Mesodermal cell (in vitro differentiated cells): ENCODE measurements at regions not wholly inside any gene's neighbourhood (a gene's known extent, or its start where the extent isn't known, plus 50 kb on each side); places are given as distances from the start of the nearest gene placed in this dataset.

Experiments used
- H3K27ac ChIP-seq: 2 replicates; pipeline ENCODE4 v1.7.0; 2013; ENCODE audit warnings: mild to moderate bottlenecking, low read depth, low read length, moderate library complexity; ENCODE audit not compliant: severe bottlenecking
- H3K36me3 ChIP-seq: 2 replicates; pipeline ENCODE4 v1.7.1; 2013; ENCODE audit warnings: mild to moderate bottlenecking, low read length, moderate library complexity; ENCODE audit not compliant: control insufficient read depth, insufficient read depth
- H3K4me1 ChIP-seq: one replicate; pipeline ENCODE4 v1.7.1; 2013; ENCODE audit warnings: mild to moderate bottlenecking, low read length; ENCODE audit not compliant: insufficient read depth, control insufficient read depth, poor library complexity, severe bottlenecking
- H3K4me3 ChIP-seq: 2 replicates; pipeline ENCODE4 v1.7.0; 2013; ENCODE audit warnings: low read length, control low read depth, mild to moderate bottlenecking; ENCODE audit not compliant: insufficient read depth, poor library complexity, severe bottlenecking; ENCODE audit errors: extremely low read depth
- H3K9me3 ChIP-seq: 2 replicates; pipeline ENCODE4 v1.7.1; 2013; ENCODE audit warnings: mild to moderate bottlenecking, low read length, moderate library complexity; ENCODE audit not compliant: control insufficient read depth
- WGBS, 2 experiments: methylation state at CpG; one replicate each; pipeline ENCODE4 v1.1.5; 2013; ENCODE audit warnings: missing lambda C conversion rate in 2 of 2; ENCODE audit not compliant: insufficient coverage in 2 of 2; 5-methylcytosine and 5-hydroxymethylcytosine counted together

DNA sequence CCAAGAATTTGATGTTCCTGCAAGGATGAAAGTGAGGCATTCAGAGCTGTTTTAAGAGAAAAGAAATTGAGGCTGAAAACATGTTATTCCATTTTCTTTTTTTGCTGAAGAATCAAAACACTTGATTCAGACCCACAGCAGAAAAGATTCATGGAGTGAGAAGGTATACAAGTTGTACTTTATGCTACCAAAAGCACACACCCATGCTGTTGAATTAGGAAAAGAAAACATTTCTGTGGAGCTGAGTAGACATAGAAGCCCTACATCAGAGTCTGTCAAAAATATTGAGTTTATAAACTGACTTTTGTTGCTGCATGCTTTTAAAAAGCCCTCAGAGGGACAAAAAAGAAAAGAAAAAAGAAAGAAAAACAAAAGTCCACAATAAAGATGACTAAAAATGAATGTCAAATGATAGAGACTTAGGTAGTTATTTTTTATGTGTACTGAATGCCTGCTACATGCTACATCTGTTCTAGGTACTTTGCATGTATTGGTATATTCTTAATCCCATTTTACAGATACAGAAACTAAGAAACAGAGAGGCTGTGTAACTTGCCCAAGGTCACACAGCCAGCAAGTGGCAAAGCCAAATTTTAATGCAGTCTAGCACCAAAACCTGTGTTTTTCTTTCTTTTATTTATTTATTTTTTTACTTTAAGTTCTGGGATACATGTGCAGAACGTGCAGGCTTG is 71.7 kb upstream of the PALS2 start:
- Histone ChIP-seq H3K4me3 (no peak overlapping the region), H3K4me1 (no peaks in the 10 kb centered on the region), H3K27ac (no peak overlapping the region), H3K9me3 (no peaks in the 10 kb centered on the region), H3K36me3 (no peaks in the 10 kb centered on the region)
- WGBS, 2 experiments, result no CpG with 5 or more reads among the region's 1 CpG

DNA sequence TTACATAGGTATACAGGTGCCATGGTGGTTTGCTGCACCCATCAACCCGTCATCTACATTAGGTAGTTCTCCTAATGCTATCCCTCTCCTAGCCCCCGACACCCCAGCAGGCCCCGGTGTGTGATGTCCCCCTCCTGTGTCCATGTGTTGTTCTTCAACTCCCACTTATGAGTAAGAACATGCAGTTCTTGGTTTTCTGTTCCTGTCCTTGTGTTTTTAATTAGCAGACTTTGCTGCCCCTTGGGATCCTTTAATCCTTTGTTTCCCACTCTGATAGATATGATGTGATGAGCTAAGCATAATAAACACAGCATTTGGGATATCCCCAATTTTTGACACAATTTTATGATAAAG is 71.1 kb upstream of the PALS2 start:
- 92 to 100% methylated on average over 1 to 2 of the region's 3 CpGs for whole genome bisulfite sequencing, 2 experiments
- H3K9me3 ChIP-seq, result no peaks in the 10 kb centered on the region
- H3K4me1 ChIP-seq, result no peaks in the 10 kb centered on the region
- no peak overlapping the region for H3K4me3 ChIP-seq
- H3K27ac ChIP-seq, result no peak overlapping the region
- H3K36me3 ChIP-seq, result no peaks in the 10 kb centered on the region

DNA sequence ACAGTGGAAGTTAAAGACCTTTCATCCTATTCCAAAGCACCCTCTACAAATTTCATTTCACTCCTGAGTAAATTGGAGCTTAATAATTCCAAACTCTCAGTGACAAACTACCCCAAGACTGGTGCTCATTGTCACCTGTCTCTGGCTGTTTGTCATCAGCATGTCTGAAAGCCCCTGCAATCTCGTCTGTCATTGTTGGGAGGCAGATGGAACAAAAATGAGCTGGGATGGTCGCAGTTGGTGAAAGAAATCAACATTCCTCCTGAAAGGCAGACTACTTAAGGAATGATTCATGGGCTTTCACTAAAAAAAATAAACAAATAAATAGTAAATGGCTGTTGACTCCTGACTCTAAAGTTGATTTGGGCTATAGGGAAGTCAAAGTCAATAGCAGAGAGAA is 69.7 kb upstream of the PALS2 start:
- no peak overlapping the region for H3K4me3 ChIP-seq
- H3K4me1 ChIP-seq, result no peaks in the 10 kb centered on the region
- H3K36me3 ChIP-seq, result no peaks in the 10 kb centered on the region
- 60% methylated on average over 1 of the region's 2 CpGs; no CpG with 5 or more reads in 1 of the 2 experiments for WGBS, 2 experiments
- H3K9me3 ChIP-seq, result no peaks in the 10 kb centered on the region
- no peak overlapping the region for H3K27ac ChIP-seq

DNA sequence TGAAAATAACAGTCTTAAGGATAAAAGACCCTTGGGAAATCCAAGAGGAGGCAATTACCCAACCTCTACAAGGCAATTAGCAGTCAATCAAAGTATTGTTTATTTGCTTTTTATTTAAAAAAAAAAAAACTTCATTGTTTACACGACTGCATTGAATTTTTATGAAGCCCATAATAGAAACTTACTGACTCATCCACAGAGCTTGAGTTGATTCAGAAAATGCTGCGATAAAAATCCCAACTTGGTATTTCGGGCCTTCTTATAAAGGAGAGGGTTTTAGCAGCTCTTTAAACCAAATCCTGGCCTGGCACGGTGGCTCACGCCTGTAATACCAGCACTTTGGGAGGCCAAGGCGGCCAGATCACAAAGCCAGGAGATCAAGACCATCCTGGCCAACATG is 69.2 kb upstream of the PALS2 start:
- Histone ChIP-seq H3K27ac (no peak overlapping the region), H3K9me3 (no peaks in the 10 kb centered on the region), H3K36me3 (no peaks in the 10 kb centered on the region), H3K4me1 (no peaks in the 10 kb centered on the region), H3K4me3 (no peak overlapping the region)
- WGBS, 2 experiments, result 76 to 100% methylated on average over 3 to 5 of the region's 6 CpGs

DNA sequence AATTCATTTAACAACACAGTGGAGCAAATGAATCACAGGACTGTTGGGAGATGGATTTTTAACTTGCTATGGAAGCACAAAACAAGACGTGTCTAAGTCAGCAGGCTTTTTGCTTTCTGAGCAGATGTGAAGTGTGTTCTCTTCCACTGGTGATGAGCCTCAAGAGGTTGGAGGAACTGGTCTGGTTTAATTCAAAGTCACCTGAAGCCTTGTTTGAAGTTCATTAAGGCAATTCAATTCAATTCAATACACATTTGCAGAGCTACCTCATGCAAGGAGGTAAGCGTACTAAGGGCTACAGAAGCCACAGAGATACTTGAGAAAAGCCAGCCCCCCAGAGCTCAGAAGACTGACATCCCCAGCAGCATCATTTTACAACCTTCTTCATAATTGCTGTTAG is 68.4 kb upstream of the PALS2 start:
- Histone ChIP-seq H3K27ac (no peak overlapping the region), H3K36me3 (no peaks in the 10 kb centered on the region), H3K4me1 (no peaks in the 10 kb centered on the region), H3K9me3 (no peaks in the 10 kb centered on the region), H3K4me3 (no peak overlapping the region)
- WGBS, 2 experiments, result 67 to 88% methylated on average over 1 of the region's 2 CpGs

DNA sequence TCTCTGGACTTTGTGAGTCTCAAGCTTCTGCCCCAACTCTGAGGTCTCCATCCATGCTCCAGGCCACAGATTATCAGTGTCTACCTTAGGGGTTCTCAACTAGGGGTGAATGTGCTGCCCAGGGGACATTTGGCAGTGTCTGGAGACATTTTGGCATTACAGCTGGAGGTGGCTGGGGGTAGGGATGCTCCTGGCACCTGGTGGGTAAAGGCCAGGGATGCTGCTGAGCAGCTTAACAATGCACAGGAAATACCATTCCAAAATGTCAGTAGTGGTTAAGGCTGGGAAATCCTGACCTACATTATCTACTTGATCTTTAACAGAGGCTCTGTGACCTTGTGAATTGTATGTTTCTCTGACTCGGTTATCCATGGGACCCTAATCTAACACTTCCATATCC is 67.3 kb upstream of the PALS2 start:
- 100% methylated on average over 1 of the region's 1 CpG; no CpG with 5 or more reads in 1 of the 2 experiments for WGBS, 2 experiments
- Histone ChIP-seq H3K27ac (no peak overlapping the region), H3K4me1 (no peaks in the 10 kb centered on the region), H3K4me3 (no peak overlapping the region), H3K9me3 (no peaks in the 10 kb centered on the region), H3K36me3 (no peaks in the 10 kb centered on the region)

DNA sequence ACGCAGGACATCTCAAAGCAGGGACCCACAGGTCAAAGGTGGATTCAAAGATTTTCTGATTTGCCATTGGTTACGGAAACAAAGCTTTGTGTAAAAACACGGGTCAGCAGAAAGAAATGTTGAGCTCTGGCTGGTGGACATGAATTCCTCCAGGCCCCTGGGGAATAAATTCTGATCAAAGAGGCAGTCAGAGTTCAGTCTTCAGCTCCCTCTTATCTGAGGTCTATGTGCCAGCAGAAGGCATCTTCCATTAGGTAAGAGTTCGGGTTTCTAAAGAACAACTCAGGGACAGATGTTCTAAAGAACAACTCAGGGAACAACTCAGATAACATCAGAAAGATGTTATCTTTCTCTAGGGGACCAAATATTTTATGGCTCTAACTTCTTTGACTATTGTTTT is 64.9 kb upstream of the PALS2 start:
- 80 to 87% methylated on average over 3 to 4 of the region's 4 CpGs for WGBS, 2 experiments
- no peak overlapping the region for H3K27ac ChIP-seq
- no peak overlapping the region for H3K4me3 ChIP-seq
- H3K4me1 ChIP-seq, result no peaks in the 10 kb centered on the region
- no peaks in the 10 kb centered on the region for H3K9me3 ChIP-seq
- no peaks in the 10 kb centered on the region for H3K36me3 ChIP-seq

DNA sequence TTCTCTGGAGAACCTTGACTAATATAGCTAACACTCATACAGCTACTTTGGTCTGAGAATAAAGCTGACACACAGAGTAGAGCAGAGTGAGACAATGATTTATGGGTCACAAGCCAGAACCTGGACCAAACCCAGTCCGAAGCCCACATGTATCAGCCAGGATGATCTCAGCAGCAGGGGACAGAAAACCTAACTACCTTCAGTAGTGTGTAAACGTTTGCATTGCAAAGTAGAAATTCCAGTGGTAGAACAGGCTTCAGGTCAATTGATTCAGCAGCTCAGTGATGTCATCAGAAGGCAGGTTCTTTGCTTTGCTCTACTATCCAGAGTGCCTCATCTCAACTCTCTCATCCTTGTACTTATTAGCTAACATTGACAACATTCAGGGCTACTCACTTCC is 62.5 kb upstream of the PALS2 start:
- H3K36me3 ChIP-seq, result no peaks in the 10 kb centered on the region
- no peak overlapping the region for H3K4me3 ChIP-seq
- 58% methylated on average over 2 of the region's 2 CpGs; no CpG with 5 or more reads in 1 of the 2 experiments for WGBS, 2 experiments
- H3K4me1 ChIP-seq, result no peaks in the 10 kb centered on the region
- H3K9me3 ChIP-seq, result no peaks in the 10 kb centered on the region
- no peak overlapping the region for H3K27ac ChIP-seq

DNA sequence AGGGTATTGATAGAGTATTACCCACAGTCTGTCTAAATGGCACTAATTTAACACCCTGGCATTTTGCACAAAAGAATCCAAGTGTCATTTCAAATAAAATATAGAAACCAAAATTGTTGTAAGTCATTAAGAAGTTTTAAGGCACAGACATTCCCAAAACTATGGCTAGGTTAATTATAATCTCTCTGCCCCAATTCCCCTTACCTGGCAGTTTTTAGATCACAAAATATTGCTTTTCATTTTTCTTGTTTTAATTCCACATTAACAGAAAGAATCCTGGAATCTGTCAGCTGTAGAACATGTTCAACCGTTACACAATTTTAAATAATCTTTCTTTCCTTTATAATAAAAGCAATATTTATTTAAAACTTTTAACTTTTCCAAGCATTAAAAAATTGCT is 56.1 kb upstream of the PALS2 start:
- Histone ChIP-seq H3K36me3 (no peaks in the 10 kb centered on the region), H3K4me1 (no peaks in the 10 kb centered on the region), H3K9me3 (no peaks in the 10 kb centered on the region), H3K27ac (no peak overlapping the region), H3K4me3 (no peak overlapping the region)
- 100% methylated on average over 1 of the region's 1 CpG; no CpG with 5 or more reads in 1 of the 2 experiments for WGBS, 2 experiments

DNA sequence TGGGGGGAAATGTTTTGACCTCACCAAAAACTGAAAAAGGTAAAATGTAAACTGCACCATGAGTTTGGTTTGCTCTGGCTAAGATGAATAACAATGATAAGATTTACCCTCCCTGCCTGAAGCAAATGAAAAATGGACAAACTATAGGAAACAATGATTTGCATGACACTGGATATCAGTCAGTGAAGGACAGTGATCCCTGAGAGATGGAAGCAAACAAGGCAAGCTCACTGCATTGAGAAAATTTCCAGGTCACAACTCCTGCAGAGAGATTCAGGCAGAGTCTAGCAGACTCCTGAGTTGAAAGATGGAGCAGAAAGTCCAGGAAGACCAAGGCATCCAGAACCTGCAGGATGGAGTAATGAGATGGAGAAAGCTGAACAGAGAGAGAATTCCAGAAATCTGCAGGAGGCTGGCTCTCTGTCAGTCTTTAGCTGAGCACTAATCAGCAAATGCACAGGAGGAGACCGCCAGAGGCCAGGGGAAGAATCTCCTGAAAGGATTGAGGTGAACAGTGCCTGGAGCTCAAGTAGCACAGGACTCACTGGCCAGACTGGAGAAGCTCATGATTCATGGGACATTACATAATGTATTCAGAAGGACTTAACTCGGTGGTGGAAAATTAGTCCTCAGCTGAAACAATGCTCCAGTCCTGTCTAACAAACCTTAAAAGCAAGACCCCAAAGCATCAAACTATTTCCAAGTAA is 51.2 kb upstream of the PALS2 start:
- no peaks in the 10 kb centered on the region for H3K4me1 ChIP-seq
- 8 to 50% methylated on average over 1 of the region's 2 CpGs for WGBS, 2 experiments
- no peaks in the 10 kb centered on the region for H3K36me3 ChIP-seq
- H3K9me3 ChIP-seq, result no peaks in the 10 kb centered on the region
- H3K27ac ChIP-seq, result no peak overlapping the region
- H3K4me3 ChIP-seq, result no peak overlapping the region
